Keratinocyte (primary cell): ENCODE measurements at regions not wholly inside any gene's neighbourhood (a gene's known extent, or its start where the extent isn't known, plus 50 kb on each side); places are given as distances from the start of the nearest gene placed in this dataset.

Experiments
- DNase-seq: peaks from one replicate; pipeline ENCODE4 v3.0.0-alpha.2; 2011; ENCODE audit warnings: low read depth, missing footprints, low spot score
- FAIRE-seq: peaks from 2 replicates; lab custom pipeline; 2011; peaks lifted over from hg19 to GRCh38; lab: Jason Lieb, UNC
- H2AFZ ChIP-seq: 2 replicates; pipeline ENCODE4 v1.6.0; 2012; ENCODE audit warnings: low read length, control low read depth, inconsistent platforms; ENCODE audit not compliant: control insufficient read depth
- H3K27ac ChIP-seq: 2 replicates; pipeline ENCODE4 v1.5.1; 2011; ENCODE audit warnings: low read length; ENCODE audit not compliant: control insufficient read depth, insufficient read depth
- H3K27me3 ChIP-seq: 3 replicates; pipeline ENCODE4 v1.6.0; 2011; ENCODE audit warnings: low read length; ENCODE audit not compliant: control insufficient read depth, insufficient read depth; ENCODE audit errors: extremely low read depth
- H3K36me3 ChIP-seq, 2 experiments: 2 replicates in 1 of 2; 3 replicates in 1 of 2; pipeline ENCODE4 v1.5.1; 2011; ENCODE audit warnings: low read length in 2 of 2, mild to moderate bottlenecking in 1 of 2; ENCODE audit not compliant: control insufficient read depth in 2 of 2, insufficient read depth in 2 of 2; ENCODE audit errors: extremely low read depth in 1 of 2
- H3K4me1 ChIP-seq: 3 replicates; pipeline ENCODE4 v1.5.1; 2011; ENCODE audit warnings: low read length; ENCODE audit not compliant: control insufficient read depth, insufficient read depth; ENCODE audit errors: extremely low read depth
- H3K4me2 ChIP-seq: 3 replicates; pipeline ENCODE4 v1.6.0; 2011; ENCODE audit warnings: low read depth, low read length; ENCODE audit not compliant: control insufficient read depth, insufficient read depth; ENCODE audit errors: extremely low read depth
- H3K4me3 ChIP-seq, 3 experiments: fragments of 200-600 bp in 1 of 3; sonication (generic) in 1 of 3; 2 replicates in 2 of 3; 3 replicates in 1 of 3; pipeline ENCODE4 v1.5.1; 2011 to 2016; ENCODE audit warnings: low read length in 3 of 3, mild to moderate bottlenecking in 3 of 3, control low read depth in 2 of 3, inconsistent platforms in 1 of 3, low read depth in 1 of 3, mixed read lengths in 1 of 3, mixed run types in 1 of 3, moderate library complexity in 1 of 3; ENCODE audit not compliant: control insufficient read depth in 2 of 3, insufficient read depth in 2 of 3; ENCODE audit errors: extremely low read depth in 1 of 3
- H3K79me2 ChIP-seq: 2 replicates; pipeline ENCODE4 v1.6.0; 2012; ENCODE audit warnings: low read length; ENCODE audit not compliant: control insufficient read depth, insufficient read depth
- H3K9ac ChIP-seq: 3 replicates; pipeline ENCODE4 v1.6.0; 2011; ENCODE audit warnings: low read length; ENCODE audit not compliant: control insufficient read depth, insufficient read depth; ENCODE audit errors: extremely low read depth
- H3K9me1 ChIP-seq: 3 replicates; pipeline ENCODE4 v1.6.0; 2011; ENCODE audit warnings: low read length; ENCODE audit not compliant: control insufficient read depth, insufficient read depth; ENCODE audit errors: extremely low read depth
- H3K9me3 ChIP-seq: 2 replicates; pipeline ENCODE4 v1.5.1; 2012; ENCODE audit warnings: low read depth, low read length; ENCODE audit not compliant: control insufficient read depth
- H4K20me1 ChIP-seq: 3 replicates; pipeline ENCODE4 v1.6.0; 2011; ENCODE audit warnings: low read length; ENCODE audit not compliant: control insufficient read depth, insufficient read depth; ENCODE audit errors: extremely low read depth
- CTCF ChIP-seq, 3 experiments: IDR thresholded peaks in 1 of 3; conservative IDR thresholded peaks in 1 of 3; optimal IDR thresholded peaks in 1 of 3; 2 replicates in 2 of 3; 3 replicates in 1 of 3; pipeline versions ENCODE3 to v1.5.1; 2011; ENCODE audit warnings: low read length in 3 of 3, mild to moderate bottlenecking in 3 of 3, moderate library complexity in 2 of 3, control low read depth in 1 of 3, inconsistent platforms in 1 of 3; ENCODE audit not compliant: insufficient read depth in 2 of 3; ENCODE audit errors: extremely low read depth in 1 of 3
- EZH2 ChIP-seq: IDR thresholded peaks from one replicate; pipeline ENCODE4 v1.6.1; 2012; ENCODE audit warnings: inconsistent platforms, mild to moderate bottlenecking, low read length, moderate library complexity
- dilution Hi-C: fragments of 300-500 bp; cut with MboI; formaldehyde crosslinking; loops from one replicate; pipeline ENCODE4 v1.7.0; 2020; ENCODE audit warnings: low sequenced_read_pairs; ENCODE audit not compliant: extremely low pct_ligation_motif_present

- H3K36me3 ChIP-seq, result no peaks in the 10 kb centered on the region
- H2AFZ ChIP-seq, result no peak overlapping the region
- H3K4me3 ChIP-seq, result no peak overlapping the region
- no peak overlapping the region for H3K4me2 ChIP-seq
- no peaks in the 10 kb centered on the region for H4K20me1 ChIP-seq
- H3K9me3 ChIP-seq, result no peaks in the 10 kb centered on the region
- TF ChIP-seq CTCF (optimal IDR thresholded peaks at IDR 0.05 in 1 of 3, IDR thresholded peaks at IDR 0.05 in 1 of 3, conservative IDR thresholded peaks at IDR 0.05 in 1 of 3; ENCODE audit: extremely low read depth in 1 of 3, insufficient read depth in 2 of 3, low read length in 3 of 3) (no peak), EZH2 (no peak)
- FAIRE-seq, result no peak
- peaks cover 34% of the 10 kb centered on the region for H3K27me3 ChIP-seq
- no peak overlapping the region for H3K9ac ChIP-seq
- H3K4me1 ChIP-seq, result no peaks in the 10 kb centered on the region
- dilution Hi-C loops, result no loop called here
- DNase-seq, result no peak
- H3K27ac ChIP-seq, result no peak overlapping the region
- H3K9me1 ChIP-seq, result no peaks in the 10 kb centered on the region
- no peaks in the 10 kb centered on the region for H3K79me2 ChIP-seq
Observed at GRCh38 chr1:22262583-22262982, 119.7 kb upstream of the WNT4 start.

- no peak overlapping the region for H3K9ac ChIP-seq
- no peaks in the 10 kb centered on the region for H4K20me1 ChIP-seq
- H2AFZ ChIP-seq, result no peak overlapping the region
- H3K9me3 ChIP-seq, result no peaks in the 10 kb centered on the region
- H3K79me2 ChIP-seq, result no peaks in the 10 kb centered on the region
- dilution Hi-C loops, result no loop called here
- no peaks in the 10 kb centered on the region for H3K36me3 ChIP-seq
- no peak overlapping the region for H3K27ac ChIP-seq
- H3K4me2 ChIP-seq, result no peak overlapping the region
- H3K4me1 ChIP-seq, result no peaks in the 10 kb centered on the region
- no peak for FAIRE-seq
- no peak for TF ChIP-seq EZH2
- TF ChIP-seq CTCF (optimal IDR thresholded peaks at IDR 0.05 in 1 of 3, IDR thresholded peaks at IDR 0.05 in 1 of 3, conservative IDR thresholded peaks at IDR 0.05 in 1 of 3; ENCODE audit: extremely low read depth in 1 of 3, insufficient read depth in 2 of 3, low read length in 3 of 3), result no peak
- no peak overlapping the region for H3K4me3 ChIP-seq
- no peak for DNase-seq
- H3K27me3 ChIP-seq, result peaks cover 32% of the 10 kb centered on the region
- H3K9me1 ChIP-seq, result no peaks in the 10 kb centered on the region
Observed at GRCh38 chr1:22263359-22263758, 120.5 kb upstream of the WNT4 start.
